CD4-positive, alpha-beta T cell treated with Interleukin-10 for 1 hour (primary cell): ENCODE measurements at regions not wholly inside any gene's neighbourhood (a gene's known extent, or its start where the extent isn't known, plus 50 kb on each side); places are given as distances from the start of the nearest gene placed in this dataset.

Experiments used
- DNase-seq: peaks from one replicate; pipeline ENCODE4 v3.0.0-alpha.2; 2020

DNA sequence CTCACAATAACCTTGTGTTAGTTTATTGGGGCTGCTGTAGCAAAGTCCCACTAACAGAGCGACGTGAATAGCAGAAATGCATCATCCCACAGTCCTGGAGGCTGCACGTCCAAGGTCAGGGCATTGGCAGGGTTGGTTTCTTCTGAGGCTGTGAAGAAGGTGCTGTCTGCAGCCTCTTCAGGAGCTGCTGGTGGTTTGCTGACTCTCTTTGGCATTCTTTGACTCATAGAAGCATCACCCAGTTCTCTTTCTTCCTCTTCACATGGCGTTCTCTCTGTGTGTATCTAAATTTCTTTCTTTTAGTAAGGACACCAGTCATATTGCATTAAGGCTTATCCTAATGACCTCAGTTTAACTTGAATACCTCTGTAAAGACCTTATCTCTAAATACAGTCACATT is 428.4 kb upstream of the KLF6 start:
- DNase-seq = no peak

DNA sequence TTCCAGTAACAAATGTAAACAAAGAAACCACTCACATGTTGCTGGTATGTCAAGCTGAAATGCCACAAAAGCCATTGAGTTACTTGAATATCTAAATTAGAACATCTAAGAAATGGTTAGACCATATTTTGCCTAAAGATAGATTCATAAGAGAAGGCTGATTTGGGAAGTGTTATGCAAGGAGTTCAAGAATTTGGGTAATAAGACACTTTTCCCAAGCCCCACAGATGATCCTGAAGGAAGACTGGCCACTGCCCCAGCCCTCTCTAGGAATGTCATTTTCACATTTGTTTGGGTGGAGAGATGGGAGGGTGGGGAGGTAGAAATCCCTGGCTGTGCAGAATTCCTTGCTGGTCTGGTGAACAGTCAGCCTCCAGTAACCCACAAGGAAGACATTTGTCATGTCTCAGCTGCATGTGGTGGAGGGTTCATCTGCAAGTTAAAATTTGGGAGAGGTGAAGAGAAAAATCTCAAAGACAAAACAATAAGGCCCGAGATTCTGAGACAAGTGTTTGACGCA is 427.2 kb upstream of the KLF6 start:
- no peak for DNase-seq

DNA sequence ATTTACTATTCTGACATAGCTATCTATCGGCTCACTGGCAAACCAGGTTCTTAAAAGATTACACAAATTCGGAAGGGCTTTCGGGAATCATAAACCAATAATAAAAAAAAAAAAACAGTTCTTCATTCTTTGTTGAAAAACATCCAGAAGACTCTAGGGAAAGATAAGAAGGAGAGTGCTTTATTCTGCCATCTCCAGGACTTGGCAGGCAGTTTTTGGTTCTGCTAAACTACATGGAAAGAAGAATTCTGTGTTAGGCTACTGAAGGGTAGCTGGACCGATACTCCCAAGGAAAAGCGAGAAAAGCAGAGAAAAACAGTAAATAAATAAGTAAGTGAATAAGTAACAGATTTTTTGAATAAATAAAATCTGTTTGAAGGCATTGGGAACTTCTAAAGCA is 423.5 kb upstream of the KLF6 start:
- DNase-seq = no peak

GRCh38 chr10:4205113-4205512 is 420.1 kb upstream of the KLF6 start:
- DNase-seq = no peak

DNA sequence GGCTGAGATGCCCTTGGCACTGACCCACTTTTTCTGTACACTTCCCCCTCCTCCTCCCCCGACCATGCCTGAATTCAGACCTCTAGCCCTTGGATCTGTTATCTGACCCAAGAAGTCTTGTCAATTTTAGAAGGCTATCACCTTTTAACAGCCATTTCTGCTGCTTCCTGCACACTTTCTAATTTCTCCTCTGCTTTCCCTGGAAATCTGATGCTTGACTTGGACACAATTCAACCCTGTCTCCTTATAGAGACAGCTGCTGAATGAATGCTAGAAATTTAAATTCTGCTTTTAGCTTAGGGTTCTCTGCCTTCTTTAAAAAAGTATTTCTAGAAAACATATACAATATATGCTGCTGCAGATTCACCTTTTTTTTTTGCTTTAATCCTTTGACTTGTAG is 417.9 kb upstream of the KLF6 start:
- DNase-seq = no peak

- no peak for DNase-seq
Measured at GRCh38 chr10:4201866-4202825, 417.1 kb upstream of the KLF6 start.

GRCh38 chr10:4199196-4199595 is 414.2 kb upstream of the KLF6 start:
- DNase-seq = no peak

DNA sequence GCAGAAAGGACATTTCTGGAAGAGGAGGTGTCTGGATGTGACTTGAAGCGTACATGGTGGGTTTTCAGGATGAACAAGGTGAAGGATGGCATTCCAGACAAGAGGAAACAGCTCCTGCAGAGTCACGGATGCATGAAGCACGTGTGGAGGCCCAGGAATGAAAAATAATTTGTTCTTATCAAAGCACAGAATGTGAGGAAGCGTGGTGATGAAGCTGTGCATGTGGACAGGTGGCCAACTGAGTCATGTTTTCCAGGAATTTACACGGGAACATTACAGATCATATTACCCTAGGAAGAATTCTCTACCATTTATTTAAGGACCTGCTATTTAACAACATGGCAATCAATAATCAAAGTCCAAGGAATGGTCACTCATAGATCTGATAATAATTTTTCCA is 413.2 kb upstream of the KLF6 start:
- no peak for DNase-seq

GRCh38 chr10:4197676-4198075 is 412.7 kb upstream of the KLF6 start:
- DNase-seq = no peak

DNA sequence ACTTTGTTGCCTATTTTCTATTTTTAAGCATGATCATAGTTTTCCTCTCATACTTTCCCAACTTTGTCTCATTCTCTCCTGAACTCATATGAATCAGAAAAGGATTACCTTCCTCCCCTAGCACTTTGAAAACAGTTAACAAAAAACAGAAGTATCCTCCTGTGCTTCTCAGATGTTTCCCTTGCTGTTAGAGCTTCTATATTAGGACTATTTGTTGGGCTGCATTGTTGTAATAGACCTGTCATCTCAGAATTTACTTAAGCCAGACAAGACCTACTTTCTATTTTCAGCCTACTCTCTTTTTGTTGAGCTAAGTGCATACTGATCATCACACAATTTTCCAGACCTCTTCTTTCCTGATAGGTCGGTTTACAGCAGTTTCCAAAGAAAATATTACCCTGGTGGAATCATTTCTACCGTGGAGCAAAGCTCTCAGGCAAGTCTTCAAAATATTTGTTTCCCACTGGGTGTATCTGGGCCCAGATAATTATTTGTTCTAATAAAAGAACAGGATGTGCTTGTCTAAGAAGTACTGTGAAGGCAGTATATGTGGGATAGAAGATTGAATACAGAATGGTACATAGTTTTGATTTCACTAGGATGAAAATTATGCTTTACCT is 411.9 kb upstream of the KLF6 start:
- DNase-seq = no peak

DNA sequence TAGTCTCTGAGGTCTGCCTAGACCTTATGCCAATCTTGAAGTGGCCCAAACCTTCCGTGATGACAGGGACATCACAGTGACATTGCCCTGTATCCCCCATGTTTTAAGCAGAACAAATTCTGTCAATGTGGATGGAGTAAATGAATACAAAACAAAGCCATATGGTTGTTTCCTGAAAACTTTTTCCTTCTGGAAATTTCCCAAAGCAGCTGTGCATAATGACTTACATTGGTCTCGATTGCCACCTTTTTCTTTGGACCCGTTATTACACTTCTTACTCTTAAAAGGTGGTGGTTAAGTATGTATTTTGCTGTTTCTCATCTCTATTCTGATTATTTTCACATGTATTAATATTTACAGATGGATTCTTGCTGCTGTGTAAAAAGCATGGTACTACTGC is 411.2 kb upstream of the KLF6 start:
- no peak for DNase-seq

DNA sequence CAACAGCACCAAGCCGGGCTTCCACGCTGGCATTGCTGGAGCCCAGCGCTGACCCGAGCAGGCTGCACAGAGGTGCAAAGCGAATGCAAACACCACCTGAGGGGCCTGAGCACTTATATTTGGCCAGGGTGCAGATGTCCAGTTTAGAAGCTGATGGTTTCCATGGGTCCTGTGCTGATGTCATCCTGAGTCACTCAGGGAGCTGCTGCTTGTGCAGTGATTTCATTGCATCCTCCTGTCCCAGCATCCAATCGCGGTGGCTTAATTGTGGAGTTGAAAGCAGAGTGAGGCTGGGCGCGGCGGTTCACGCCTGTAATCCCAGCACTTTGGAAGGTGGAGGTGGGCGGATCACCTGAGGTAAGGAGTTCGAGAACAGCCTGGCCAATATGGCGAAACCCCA is 410.2 kb upstream of the KLF6 start:
- DNase-seq = no peak

GRCh38 chr10:4194231-4194630 is 409.2 kb upstream of the KLF6 start:
- no peak for DNase-seq

GRCh38 chr10:4191894-4192293 is 406.9 kb upstream of the KLF6 start:
- no peak for DNase-seq

- DNase-seq = no peak
Measured at GRCh38 chr10:4191354-4191753, 406.3 kb upstream of the KLF6 start.

DNA sequence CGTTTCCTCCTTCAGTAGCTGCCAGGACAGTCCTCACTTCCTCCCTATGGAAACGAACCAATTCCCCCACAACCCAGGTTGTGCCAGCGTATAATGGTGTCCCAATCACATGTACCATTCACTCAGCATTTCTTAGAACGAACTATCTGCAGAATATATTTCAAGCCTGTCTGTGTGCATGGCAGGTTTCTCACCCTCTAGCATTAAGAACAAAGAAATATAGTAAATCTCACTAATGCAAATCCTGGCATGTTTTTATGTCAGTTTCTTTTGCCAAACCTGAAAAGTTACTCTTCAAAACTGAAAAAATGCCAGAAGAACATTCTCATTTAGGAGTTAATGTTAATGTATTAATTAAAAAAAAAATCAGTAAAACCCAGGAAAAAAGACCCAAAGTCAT is 405.9 kb upstream of the KLF6 start:
- DNase-seq = no peak

DNA sequence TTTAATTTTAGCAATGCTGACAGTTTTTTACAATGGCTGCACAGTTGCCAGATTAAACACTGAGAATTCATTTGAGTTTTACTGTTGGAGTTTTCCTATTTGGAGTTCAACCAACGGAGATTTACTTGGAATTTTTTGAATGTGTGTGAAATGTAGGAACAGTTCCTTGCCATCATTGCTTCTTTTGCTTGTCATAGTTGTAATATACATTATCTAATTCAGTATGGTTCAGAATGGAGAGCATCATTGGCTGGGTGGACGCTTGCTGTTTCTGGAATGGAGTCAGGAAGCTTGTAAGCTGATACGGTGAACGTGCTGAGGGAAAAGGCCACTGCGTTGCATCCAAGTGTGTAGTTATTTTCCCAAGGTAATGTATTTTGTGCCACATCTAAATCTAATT is 404.3 kb upstream of the KLF6 start:
- DNase-seq = no peak

- DNase-seq = no peak
Measured at GRCh38 chr10:4188406-4188805, 403.4 kb upstream of the KLF6 start.

DNA sequence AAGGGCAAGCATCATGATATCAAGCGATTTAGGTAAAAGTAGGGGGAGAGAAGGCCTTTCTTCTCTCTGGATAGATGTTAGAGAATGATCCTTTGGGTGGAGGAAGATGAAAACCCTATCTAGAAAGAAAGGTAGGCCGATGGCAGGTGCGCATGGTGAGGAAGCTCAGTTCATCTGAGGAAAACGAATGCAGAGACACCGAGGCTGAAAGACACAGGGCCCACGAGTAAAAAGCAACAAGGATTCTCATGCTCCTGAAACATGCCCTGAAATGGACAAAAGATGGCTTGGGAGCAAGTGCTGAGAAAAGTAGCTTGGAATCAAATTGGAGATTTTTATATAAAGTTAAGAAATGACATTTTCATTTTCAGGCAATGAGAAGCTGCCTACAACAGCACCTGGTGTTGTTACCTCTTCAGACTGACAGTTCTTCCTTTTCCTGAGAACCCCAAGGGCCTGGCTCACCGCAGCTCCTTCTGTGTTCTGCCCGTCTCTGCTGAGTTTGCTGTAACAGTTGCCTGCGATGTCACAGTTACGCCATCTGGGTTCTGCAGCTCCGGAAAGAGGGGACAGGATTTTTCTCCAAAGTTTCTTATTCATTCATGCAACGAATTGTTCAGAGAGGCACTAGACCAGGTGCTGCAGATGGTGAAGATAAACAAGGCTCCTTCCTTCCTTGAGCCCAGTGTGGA is 402.0 kb upstream of the KLF6 start:
- DNase-seq = no peak

- no peak for DNase-seq
Measured at GRCh38 chr10:4183761-4184261, 398.8 kb upstream of the KLF6 start.

- DNase-seq = no peak
Measured at GRCh38 chr10:4181621-4182049, 396.6 kb upstream of the KLF6 start.

DNA sequence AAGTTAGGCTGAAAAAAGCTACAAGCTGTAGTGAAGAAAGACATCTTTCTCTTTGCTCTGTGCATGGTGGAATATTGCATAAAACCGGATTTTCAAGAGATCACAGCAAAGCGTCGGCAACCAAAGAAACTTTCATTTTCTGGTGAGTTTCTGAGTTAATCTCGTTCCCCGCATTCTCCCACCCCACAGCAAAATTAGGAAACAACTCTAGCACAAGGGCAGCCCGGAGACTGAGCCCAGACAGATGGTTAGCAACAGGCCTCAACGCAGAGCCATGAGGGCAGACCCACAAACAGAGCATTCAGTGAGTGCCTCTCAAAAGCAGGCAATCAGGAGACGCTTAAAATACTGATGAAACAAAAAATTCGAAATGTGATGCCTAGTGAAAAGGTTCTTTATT is 396.1 kb upstream of the KLF6 start:
- DNase-seq = no peak

DNA sequence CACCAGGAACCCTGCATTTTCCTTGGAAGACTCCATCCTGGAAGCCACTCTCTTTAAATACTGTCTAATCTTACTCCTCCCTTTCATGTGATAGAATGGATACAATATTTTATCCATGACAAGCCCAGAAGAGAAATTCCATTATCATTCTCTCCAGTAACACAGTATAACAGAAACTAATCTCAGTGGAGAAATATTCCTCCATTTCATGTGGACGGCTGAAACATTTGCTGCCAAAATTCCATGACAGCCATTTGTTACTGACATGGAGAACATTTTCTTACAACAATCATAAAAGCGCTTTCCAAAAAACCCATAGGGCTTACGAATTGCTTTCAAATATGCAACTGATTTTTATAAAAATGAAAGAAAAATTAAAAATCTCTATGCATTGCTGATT is 392.8 kb upstream of the KLF6 start:
- DNase-seq = no peak
